ENCODE measurements at regions not wholly inside any gene's neighbourhood (a gene's known extent, or its start where the extent isn't known, plus 50 kb on each side); places are given as distances from the start of the nearest gene placed in this dataset.

- Histone ChIP-seq H3K79me2 (ENCODE audit: control insufficient read depth in 1 of 2, insufficient read depth in 2 of 2, low read length in 2 of 2) (no peaks in the 10 kb centered on the region), H3K4ac (replicated peaks; ENCODE audit: insufficient read length, low read depth, low read length) (no peak overlapping the region), H2AFZ (ENCODE audit: low read length) (peak overlapping the region; percentile 60; the same call in 1 of the 2 replicates), H3K9ac (replicated peaks in 1 of 4; ENCODE audit: extremely low read depth in 1 of 4, low read depth in 3 of 4, low read length in 3 of 4) (no peak overlapping the region), H2AK5ac (ENCODE audit: low read depth, low read length) (no peak overlapping the region), H4K8ac (ENCODE audit: extremely low read depth, insufficient read depth, low read length) (no peak overlapping the region), H3K14ac (ENCODE audit: insufficient read length) (no peak overlapping the region), H4K91ac (replicated peaks; ENCODE audit: insufficient read length, low read length) (no peak overlapping the region), H3K23ac (ENCODE audit: insufficient read length) (no peak overlapping the region), H4K5ac (ENCODE audit: insufficient read length, low read depth, low read length) (no peak overlapping the region), H3K27ac (ENCODE audit: low read depth, low read length) (no peak overlapping the region), H3K18ac (ENCODE audit: extremely low read depth, low read length) (no peak overlapping the region), H2BK20ac (ENCODE audit: low read length) (no peak overlapping the region), H3K23me2 (ENCODE audit: low read depth, low read length) (no peaks in the 10 kb centered on the region), H3K4me2 (ENCODE audit: insufficient read depth in 1 of 2, low read depth in 2 of 2, low read length in 2 of 2) (no peak overlapping the region), H3K56ac (replicated peaks; ENCODE audit: insufficient read length, low read depth, low read length) (no peak overlapping the region), H3K79me1 (ENCODE audit: low read depth, low read length) (no peaks in the 10 kb centered on the region), H3K27me3 (replicated peaks in 1 of 4; ENCODE audit: control insufficient read depth in 3 of 4, extremely low read depth in 1 of 4, insufficient read depth in 3 of 4, low read length in 3 of 4) (no peaks in the 10 kb centered on the region), H3K4me1 (replicated peaks in 1 of 4; ENCODE audit: control insufficient read depth in 3 of 4, insufficient read depth in 4 of 4, low read length in 3 of 4) (no peaks in the 10 kb centered on the region), H2BK12ac (ENCODE audit: low read depth, low read length) (no peak overlapping the region), H2BK15ac (ENCODE audit: low read length) (no peak overlapping the region), H2BK5ac (ENCODE audit: low read depth, low read length) (no peak overlapping the region), H3K4me3 (ENCODE audit: extremely low read depth in 1 of 4, insufficient read depth in 2 of 4, low read depth in 3 of 4, low read length in 4 of 4) (no peak overlapping the region), H3K36me3 (ENCODE audit: control insufficient read depth in 2 of 4, insufficient read depth in 4 of 4, low read length in 3 of 4) (no peaks in the 10 kb centered on the region), H2BK120ac (replicated peaks; ENCODE audit: low read depth, low read length) (no peak overlapping the region), H3K9me3 (ENCODE audit: insufficient read depth in 2 of 2, low read depth in 1 of 2, low read length in 1 of 2) (0 out of 4 replicates have a peak, but pooled peaks cover 0 to 3% of the 10 kb centered on the region in 2 experiments), H4K20me1 (replicated peaks in 1 of 2; ENCODE audit: control insufficient read depth in 1 of 2, insufficient read depth in 2 of 2, low read length in 2 of 2) (no peaks in the 10 kb centered on the region)
- no peak for FAIRE-seq
- CTCF ChIA-PET (ENCODE audit: partially characterized antibody), result interaction anchor here (0.6 to 1.1 kb wide), 2 partner anchors 47 to 57 kb away, joined by 3 read pairs; no protein-coding TSS in a partner anchor
- POLR2A ChIA-PET (ENCODE audit: partially characterized antibody), result no interaction called here
- no peak for TF ChIP-seq BRCA1 (IDR thresholded peaks at IDR 0.05; ENCODE audit: low read depth, low read length)
- TF ChIP-seq POLR2A (IDR thresholded peaks at IDR 0.05; ENCODE audit: control extremely low read depth in 1 of 2, low read depth in 2 of 2, low read length in 2 of 2), result no peak
- no peak for TF ChIP-seq HDAC6 (IDR thresholded peaks at IDR 0.05; ENCODE audit: low read depth, low read length)
- no peak for TF ChIP-seq POLR2AphosphoS5 (IDR thresholded peaks at IDR 0.05; ENCODE audit: low read depth, low read length)
- TF ChIP-seq BCL11A (IDR thresholded peaks at IDR 0.05; ENCODE audit: low read depth in 2 of 2, low read length in 2 of 2), result no peak
- TF ChIP-seq SP4 (IDR thresholded peaks at IDR 0.05; ENCODE audit: low read length), result no peak
- no peak for TF ChIP-seq SP1 (IDR thresholded peaks at IDR 0.05; ENCODE audit: low read depth, low read length)
- DNase-seq (ENCODE audit: low read depth in 1 of 2, low spot score in 2 of 2), result no peak
- 79% methylated on average over 4 of the region's 4 CpGs; no CpG with 5 or more reads in 1 of the 2 experiments for WGBS, 2 experiments (ENCODE audit: extremely low coverage in 1 of 2, insufficient coverage in 1 of 2, insufficient read length in 1 of 2, insufficient replicate concordance in 2 of 2, low coverage in 1 of 2, low lambda C conversion rate in 2 of 2, missing lambda C conversion rate in 1 of 2)
These were observed 198.3 kb upstream of the PITX2 start for GRCh38 chr4:110821186-110821585.
